ENCODE measurements at regions not wholly inside any gene's neighbourhood (a gene's known extent, or its start where the extent isn't known, plus 50 kb on each side); places are given as distances from the start of the nearest gene placed in this dataset.

DNA sequence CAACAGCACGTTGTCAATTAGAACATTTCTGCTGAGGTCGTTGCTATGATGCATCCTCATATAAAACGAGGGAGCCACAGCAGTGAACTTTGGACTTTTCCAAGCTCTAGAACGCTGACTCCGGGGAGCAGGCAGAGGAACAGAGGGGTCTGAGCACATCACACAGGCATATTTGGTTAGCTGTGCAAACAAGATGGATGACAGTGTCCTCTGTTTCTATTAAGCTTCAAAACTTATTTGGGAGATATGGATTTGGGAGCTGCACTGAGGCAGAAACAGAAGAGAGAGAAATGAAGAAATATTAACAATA, 278.0 kb upstream of the TBL1XR1 start (continued):
- TF ChIP-seq, protein P1, sequence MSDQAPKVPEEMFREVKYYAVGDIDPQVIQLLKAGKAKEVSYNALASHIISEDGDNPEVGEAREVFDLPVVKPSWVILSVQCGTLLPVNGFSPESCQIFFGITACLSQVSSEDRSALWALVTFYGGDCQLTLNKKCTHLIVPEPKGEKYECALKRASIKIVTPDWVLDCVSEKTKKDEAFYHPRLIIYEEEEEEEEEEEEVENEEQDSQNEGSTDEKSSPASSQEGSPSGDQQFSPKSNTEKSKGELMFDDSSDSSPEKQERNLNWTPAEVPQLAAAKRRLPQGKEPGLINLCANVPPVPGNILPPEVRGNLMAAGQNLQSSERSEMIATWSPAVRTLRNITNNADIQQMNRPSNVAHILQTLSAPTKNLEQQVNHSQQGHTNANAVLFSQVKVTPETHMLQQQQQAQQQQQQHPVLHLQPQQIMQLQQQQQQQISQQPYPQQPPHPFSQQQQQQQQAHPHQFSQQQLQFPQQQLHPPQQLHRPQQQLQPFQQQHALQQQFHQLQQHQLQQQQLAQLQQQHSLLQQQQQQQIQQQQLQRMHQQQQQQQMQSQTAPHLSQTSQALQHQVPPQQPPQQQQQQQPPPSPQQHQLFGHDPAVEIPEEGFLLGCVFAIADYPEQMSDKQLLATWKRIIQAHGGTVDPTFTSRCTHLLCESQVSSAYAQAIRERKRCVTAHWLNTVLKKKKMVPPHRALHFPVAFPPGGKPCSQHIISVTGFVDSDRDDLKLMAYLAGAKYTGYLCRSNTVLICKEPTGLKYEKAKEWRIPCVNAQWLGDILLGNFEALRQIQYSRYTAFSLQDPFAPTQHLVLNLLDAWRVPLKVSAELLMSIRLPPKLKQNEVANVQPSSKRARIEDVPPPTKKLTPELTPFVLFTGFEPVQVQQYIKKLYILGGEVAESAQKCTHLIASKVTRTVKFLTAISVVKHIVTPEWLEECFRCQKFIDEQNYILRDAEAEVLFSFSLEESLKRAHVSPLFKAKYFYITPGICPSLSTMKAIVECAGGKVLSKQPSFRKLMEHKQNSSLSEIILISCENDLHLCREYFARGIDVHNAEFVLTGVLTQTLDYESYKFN (CRISPR knock-in tag; conservative IDR thresholded peaks at IDR 0.05): peak; percentile 20; the same call in 1 of the 2 replicates
- no peak for TF ChIP-seq ATAD3A (CRISPR knock-in tag; IDR thresholded peaks at IDR 0.05)
- TF ChIP-seq RNF2 (conservative IDR thresholded peaks at IDR 0.05; ENCODE audit: low read depth): no peak
- TF ChIP-seq FOXA1 (IDR thresholded peaks at IDR 0.05): no peak
- TF ChIP-seq FOXA1 (CRISPR knock-in tag; IDR thresholded peaks at IDR 0.05): peak; percentile 79
- peak; percentile 34; the same call in 1 of the 2 replicates for TF ChIP-seq GATAD2A (CRISPR knock-in tag; IDR thresholded peaks at IDR 0.05)
- TF ChIP-seq ZNF160 (CRISPR knock-in tag; IDR thresholded peaks at IDR 0.05): no peak
- no peak for TF ChIP-seq PCBP1 (IDR thresholded peaks at IDR 0.05; ENCODE audit: borderline replicate concordance, low read depth, low read length)
- peak; percentile 59; the same call in 1 of the 2 replicates for TF ChIP-seq SALL1 (CRISPR knock-in tag; IDR thresholded peaks at IDR 0.05)
- TF ChIP-seq, protein P2, sequence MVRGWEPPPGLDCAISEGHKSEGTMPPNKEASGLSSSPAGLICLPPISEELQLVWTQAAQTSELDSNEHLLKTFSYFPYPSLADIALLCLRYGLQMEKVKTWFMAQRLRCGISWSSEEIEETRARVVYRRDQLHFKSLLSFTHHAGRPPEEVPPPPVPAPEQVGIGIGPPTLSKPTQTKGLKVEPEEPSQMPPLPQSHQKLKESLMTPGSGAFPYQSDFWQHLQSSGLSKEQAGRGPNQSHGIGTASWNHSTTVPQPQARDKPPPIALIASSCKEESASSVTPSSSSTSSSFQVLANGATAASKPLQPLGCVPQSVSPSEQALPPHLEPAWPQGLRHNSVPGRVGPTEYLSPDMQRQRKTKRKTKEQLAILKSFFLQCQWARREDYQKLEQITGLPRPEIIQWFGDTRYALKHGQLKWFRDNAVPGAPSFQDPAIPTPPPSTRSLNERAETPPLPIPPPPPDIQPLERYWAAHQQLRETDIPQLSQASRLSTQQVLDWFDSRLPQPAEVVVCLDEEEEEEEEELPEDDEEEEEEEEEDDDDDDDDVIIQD (CRISPR knock-in tag; IDR thresholded peaks at IDR 0.05; ENCODE audit: low read depth): peak; percentile 44; the same call in 1 of the 2 replicates
- peak; percentile 66; the same call in 1 of the 2 replicates for TF ChIP-seq ZMYM3 (CRISPR knock-in tag; IDR thresholded peaks at IDR 0.05)
- peak; percentile 86 for TF ChIP-seq HNF4A (CRISPR knock-in tag; IDR thresholded peaks at IDR 0.05)
- TF ChIP-seq, protein P3, sequence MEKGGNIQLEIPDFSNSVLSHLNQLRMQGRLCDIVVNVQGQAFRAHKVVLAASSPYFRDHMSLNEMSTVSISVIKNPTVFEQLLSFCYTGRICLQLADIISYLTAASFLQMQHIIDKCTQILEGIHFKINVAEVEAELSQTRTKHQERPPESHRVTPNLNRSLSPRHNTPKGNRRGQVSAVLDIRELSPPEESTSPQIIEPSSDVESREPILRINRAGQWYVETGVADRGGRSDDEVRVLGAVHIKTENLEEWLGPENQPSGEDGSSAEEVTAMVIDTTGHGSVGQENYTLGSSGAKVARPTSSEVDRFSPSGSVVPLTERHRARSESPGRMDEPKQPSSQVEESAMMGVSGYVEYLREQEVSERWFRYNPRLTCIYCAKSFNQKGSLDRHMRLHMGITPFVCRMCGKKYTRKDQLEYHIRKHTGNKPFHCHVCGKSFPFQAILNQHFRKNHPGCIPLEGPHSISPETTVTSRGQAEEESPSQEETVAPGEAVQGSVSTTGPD (CRISPR knock-in tag; IDR thresholded peaks at IDR 0.05): 0 out of 2 replicates have a peak, but pooled peaks have one; percentile 31
- 0 out of 2 replicates have a peak, but pooled peaks have one; percentile 6 for TF ChIP-seq ZNF564 (CRISPR knock-in tag; IDR thresholded peaks at IDR 0.05)
- TF ChIP-seq, protein P4, sequence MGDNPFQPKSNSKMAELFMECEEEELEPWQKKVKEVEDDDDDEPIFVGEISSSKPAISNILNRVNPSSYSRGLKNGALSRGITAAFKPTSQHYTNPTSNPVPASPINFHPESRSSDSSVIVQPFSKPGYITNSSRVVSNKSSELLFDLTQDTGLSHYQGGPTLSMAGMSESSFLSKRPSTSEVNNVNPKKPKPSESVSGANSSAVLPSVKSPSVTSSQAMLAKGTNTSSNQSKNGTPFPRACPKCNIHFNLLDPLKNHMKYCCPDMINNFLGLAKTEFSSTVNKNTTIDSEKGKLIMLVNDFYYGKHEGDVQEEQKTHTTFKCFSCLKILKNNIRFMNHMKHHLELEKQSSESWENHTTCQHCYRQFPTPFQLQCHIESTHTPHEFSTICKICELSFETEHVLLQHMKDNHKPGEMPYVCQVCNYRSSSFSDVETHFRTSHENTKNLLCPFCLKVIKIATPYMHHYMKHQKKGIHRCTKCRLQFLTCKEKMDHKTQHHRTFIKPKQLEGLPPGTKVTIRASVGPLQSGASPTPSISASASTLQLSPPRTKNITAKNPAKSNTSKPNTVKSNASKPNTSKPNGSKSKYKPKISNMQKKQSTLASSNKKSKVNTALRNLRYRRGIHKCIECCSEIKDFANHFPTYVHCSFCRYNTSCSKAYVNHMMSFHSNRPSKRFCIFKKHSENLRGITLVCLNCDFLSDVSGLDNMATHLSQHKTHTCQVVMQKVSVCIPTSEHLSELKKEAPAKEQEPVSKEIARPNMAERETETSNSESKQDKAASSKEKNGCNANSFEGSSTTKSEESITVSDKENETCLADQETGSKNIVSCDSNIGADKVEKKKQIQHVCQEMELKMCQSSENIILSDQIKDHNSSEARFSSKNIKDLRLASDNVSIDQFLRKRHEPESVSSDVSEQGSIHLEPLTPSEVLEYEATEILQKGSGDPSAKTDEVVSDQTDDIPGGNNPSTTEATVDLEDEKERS (CRISPR knock-in tag; IDR thresholded peaks at IDR 0.05): 0 out of 2 replicates have a peak, but pooled peaks have one; percentile 9
- 0 out of 4 replicates have a peak, but pooled peaks of 1 of the 2 experiments have one; percentile 5 for TF ChIP-seq MAFK (conservative IDR thresholded peaks at IDR 0.05 in 1 of 2, IDR thresholded peaks at IDR 0.05 in 1 of 2; ENCODE audit: low read length in 2 of 2)
- no peak for TF ChIP-seq KLF13 (CRISPR knock-in tag; IDR thresholded peaks at IDR 0.05)
- TF ChIP-seq ZNF768 (CRISPR knock-in tag; IDR thresholded peaks at IDR 0.05): peak; percentile 86; the same call in 1 of the 2 replicates
- TF ChIP-seq, protein P5, sequence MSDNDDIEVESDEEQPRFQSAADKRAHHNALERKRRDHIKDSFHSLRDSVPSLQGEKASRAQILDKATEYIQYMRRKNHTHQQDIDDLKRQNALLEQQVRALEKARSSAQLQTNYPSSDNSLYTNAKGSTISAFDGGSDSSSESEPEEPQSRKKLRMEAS (IDR thresholded peaks at IDR 0.05): 0 out of 2 replicates have a peak, but pooled peaks have one; percentile 2
- TF ChIP-seq MAFF (IDR thresholded peaks at IDR 0.05; ENCODE audit: low read depth, low read length): 0 out of 2 replicates have a peak, but pooled peaks have one; percentile 19
- TF ChIP-seq PRPF4 (IDR thresholded peaks at IDR 0.05; ENCODE audit: low read depth, low read length, poor library complexity, severe bottlenecking): no peak
